NCI-H2196 (cell line): ENCODE measurements at regions not wholly inside any gene's neighbourhood (a gene's known extent, or its start where the extent isn't known, plus 50 kb on each side); places are given as distances from the start of the nearest gene placed in this dataset.

Experiments
- DNase-seq: peaks from one replicate; lab custom pipeline; 2025; ENCODE audit not compliant: unreplicated experiment; lab: John Stamatoyannopoulos, UW

GRCh38 chr4:106454021-106454420 is 85.4 kb upstream of the GIMD1 start:
- no peak for DNase-seq

- no peak for DNase-seq
These were observed 82.5 kb upstream of the GIMD1 start for GRCh38 chr4:106451091-106451490.

- DNase-seq, result no peak
These were observed 81.7 kb upstream of the GIMD1 start for GRCh38 chr4:106450249-106450648.

GRCh38 chr4:106444557-106444956 is 76.0 kb upstream of the GIMD1 start:
- no peak for DNase-seq

- DNase-seq, result no peak
These were observed 62.2 kb upstream of the GIMD1 start for GRCh38 chr4:106430797-106431196.

GRCh38 chr4:106429885-106430284 is 61.3 kb upstream of the GIMD1 start:
- DNase-seq, result no peak

GRCh38 chr4:106426069-106426468 is 57.5 kb upstream of the GIMD1 start:
- DNase-seq, result no peak

- no peak for DNase-seq
These were observed 57.0 kb upstream of the GIMD1 start for GRCh38 chr4:106425576-106425975.

GRCh38 chr4:106424426-106424825 is 55.8 kb upstream of the GIMD1 start:
- no peak for DNase-seq

- DNase-seq, result no peak
These were observed 55.2 kb upstream of the GIMD1 start for GRCh38 chr4:106423791-106424190.

- no peak for DNase-seq
These were observed 54.2 kb upstream of the GIMD1 start for GRCh38 chr4:106422766-106423165.

- no peak for DNase-seq
These were observed 53.1 kb upstream of the GIMD1 start for GRCh38 chr4:106421441-106422296.

- no peak for DNase-seq
These were observed 49.9 kb upstream of the GIMD1 start for GRCh38 chr4:106418444-106418843.
